ENCODE measurements at regions not wholly inside any gene's neighbourhood (a gene's known extent, or its start where the extent isn't known, plus 50 kb on each side); places are given as distances from the start of the nearest gene placed in this dataset.
A peak's percentile ranks its signal among the peaks of the same experiment; 100 is the strongest.

DNA sequence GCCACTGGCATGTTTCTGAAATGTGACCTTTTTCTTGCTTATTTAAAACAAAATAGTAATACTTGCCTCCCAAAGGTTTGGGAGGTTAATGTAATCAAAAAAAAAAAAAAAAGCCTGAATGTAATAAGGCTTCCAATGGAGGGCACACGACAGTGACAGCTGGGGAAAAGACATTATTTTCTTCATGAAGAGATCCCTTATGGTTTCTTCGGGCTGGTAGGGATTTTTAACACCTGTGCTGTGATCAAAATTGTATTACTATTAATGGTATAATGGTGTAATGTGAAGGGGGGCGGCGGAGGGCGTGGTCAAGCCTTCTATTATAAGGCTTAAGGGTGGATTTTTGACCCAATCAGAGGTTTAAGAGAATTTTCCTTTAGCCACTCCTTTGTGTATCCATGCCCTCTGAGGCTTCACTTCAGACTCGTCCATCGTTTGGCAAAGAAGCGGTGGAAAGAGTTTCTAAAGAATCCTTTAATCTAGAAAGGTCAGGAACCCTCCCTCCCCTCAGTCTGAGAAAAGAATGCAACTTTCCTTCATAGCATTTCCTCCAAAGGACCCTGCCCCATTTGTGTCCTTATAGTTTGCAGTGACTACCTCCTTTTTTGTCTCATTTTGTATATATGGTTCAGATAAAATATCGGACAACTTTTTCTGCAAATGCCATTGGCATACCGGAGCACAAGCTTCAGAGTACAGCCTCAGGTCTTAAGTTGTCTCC, 89.5 kb upstream of the CHD2 start:
- H3K9ac ChIP-seq (ENCODE audit: low read length): peak overlapping the region; percentile 79
- H3K27ac ChIP-seq (ENCODE audit: low read depth, low read length): peak overlapping the region; percentile 98
- H3K4me2 ChIP-seq (ENCODE audit: low read depth, low read length, poor library complexity, severe bottlenecking): peak overlapping the region; percentile 98
- no peaks in the 10 kb centered on the region for H3K9me2 ChIP-seq (replicated peaks; ENCODE audit: insufficient read depth, low read length)
- H3K9me3 ChIP-seq (ENCODE audit: insufficient read depth, low read length): no peaks in the 10 kb centered on the region
- peak overlapping the region; percentile 62 for H2AFZ ChIP-seq (ENCODE audit: low read depth, low read length, severe bottlenecking)
- peak overlapping the region; percentile 59 for H3K4me3 ChIP-seq (ENCODE audit: insufficient read depth, low read length, poor library complexity, severe bottlenecking)
- no peaks in the 10 kb centered on the region for H3K27me3 ChIP-seq (ENCODE audit: low read length)
- H3K36me3 ChIP-seq (ENCODE audit: low read length): no peaks in the 10 kb centered on the region
- TF ChIP-seq, protein P1, sequence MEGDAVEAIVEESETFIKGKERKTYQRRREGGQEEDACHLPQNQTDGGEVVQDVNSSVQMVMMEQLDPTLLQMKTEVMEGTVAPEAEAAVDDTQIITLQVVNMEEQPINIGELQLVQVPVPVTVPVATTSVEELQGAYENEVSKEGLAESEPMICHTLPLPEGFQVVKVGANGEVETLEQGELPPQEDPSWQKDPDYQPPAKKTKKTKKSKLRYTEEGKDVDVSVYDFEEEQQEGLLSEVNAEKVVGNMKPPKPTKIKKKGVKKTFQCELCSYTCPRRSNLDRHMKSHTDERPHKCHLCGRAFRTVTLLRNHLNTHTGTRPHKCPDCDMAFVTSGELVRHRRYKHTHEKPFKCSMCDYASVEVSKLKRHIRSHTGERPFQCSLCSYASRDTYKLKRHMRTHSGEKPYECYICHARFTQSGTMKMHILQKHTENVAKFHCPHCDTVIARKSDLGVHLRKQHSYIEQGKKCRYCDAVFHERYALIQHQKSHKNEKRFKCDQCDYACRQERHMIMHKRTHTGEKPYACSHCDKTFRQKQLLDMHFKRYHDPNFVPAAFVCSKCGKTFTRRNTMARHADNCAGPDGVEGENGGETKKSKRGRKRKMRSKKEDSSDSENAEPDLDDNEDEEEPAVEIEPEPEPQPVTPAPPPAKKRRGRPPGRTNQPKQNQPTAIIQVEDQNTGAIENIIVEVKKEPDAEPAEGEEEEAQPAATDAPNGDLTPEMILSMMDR (IDR thresholded peaks at IDR 0.05; ENCODE audit: insufficient read depth, low read length, poor library complexity, severe bottlenecking): no peak
- no peak for TF ChIP-seq EZH2phosphoT487 (conservative IDR thresholded peaks at IDR 0.05; ENCODE audit: low read length)
- H4K20me1 ChIP-seq (ENCODE audit: low read depth, low read length): no peaks in the 10 kb centered on the region
- peaks cover 40% of the 10 kb centered on the region for H3F3A ChIP-seq (ENCODE audit: insufficient read depth)
- H3K79me2 ChIP-seq (ENCODE audit: insufficient read depth, low read length): no peaks in the 10 kb centered on the region; the same call in 1 of the 2 replicates

DNA sequence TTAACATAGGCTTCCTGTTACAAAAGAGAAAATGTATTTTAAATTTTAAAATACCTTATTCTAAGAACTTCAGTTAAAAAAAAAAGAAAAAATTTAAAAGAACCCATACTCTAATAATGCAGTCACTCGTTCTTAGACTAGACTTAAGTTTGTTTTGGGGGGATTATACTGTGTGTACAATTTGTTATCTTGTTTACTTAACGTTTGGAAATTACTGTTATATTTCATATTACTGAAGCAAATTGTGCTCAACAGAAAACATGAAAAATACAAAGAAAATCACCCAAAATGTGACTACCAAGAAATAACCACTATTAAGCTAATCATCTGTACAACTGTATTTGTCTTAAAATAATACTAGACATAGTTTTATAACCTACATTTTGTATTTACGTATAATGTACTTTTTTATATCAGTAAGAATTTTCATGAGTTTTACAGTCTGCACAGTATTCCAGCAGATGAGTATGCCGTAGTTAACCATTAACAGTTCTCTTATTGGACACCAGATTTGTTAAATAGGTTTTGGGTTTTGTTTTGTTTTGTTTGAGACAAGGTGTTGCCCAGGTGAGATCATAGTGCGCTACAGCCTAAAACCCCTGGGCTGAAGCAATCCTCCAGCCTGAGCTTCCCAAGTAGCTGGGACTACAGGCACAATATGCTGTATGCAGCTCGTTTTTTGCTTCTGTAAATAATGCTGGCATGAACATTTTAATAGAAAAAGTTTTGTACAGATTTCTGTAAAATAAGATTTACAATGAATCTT, 88.8 kb upstream of the CHD2 start:
- Histone ChIP-seq H3K9me3 (ENCODE audit: insufficient read depth, low read length) (no peaks in the 10 kb centered on the region), H3F3A (ENCODE audit: insufficient read depth) (peaks cover 37% of the 10 kb centered on the region), H3K9ac (ENCODE audit: low read length) (peak overlapping the region; percentile 79), H3K27me3 (ENCODE audit: low read length) (no peaks in the 10 kb centered on the region), H3K79me2 (ENCODE audit: insufficient read depth, low read length) (no peaks in the 10 kb centered on the region; the same call in 1 of the 2 replicates), H4K20me1 (ENCODE audit: low read depth, low read length) (no peaks in the 10 kb centered on the region), H3K4me2 (ENCODE audit: low read depth, low read length, poor library complexity, severe bottlenecking) (peak overlapping the region; percentile 98), H3K4me3 (ENCODE audit: insufficient read depth, low read length, poor library complexity, severe bottlenecking) (peak overlapping the region; percentile 59), H3K36me3 (ENCODE audit: low read length) (no peaks in the 10 kb centered on the region), H3K27ac (ENCODE audit: low read depth, low read length) (peak overlapping the region; percentile 98), H2AFZ (ENCODE audit: low read depth, low read length, severe bottlenecking) (peak overlapping the region; percentile 62), H3K9me2 (replicated peaks; ENCODE audit: insufficient read depth, low read length) (no peaks in the 10 kb centered on the region)
- no peak for TF ChIP-seq EZH2phosphoT487 (conservative IDR thresholded peaks at IDR 0.05; ENCODE audit: low read length)
- TF ChIP-seq, protein P1 (IDR thresholded peaks at IDR 0.05; ENCODE audit: insufficient read depth, low read length, poor library complexity, severe bottlenecking): no peak

DNA sequence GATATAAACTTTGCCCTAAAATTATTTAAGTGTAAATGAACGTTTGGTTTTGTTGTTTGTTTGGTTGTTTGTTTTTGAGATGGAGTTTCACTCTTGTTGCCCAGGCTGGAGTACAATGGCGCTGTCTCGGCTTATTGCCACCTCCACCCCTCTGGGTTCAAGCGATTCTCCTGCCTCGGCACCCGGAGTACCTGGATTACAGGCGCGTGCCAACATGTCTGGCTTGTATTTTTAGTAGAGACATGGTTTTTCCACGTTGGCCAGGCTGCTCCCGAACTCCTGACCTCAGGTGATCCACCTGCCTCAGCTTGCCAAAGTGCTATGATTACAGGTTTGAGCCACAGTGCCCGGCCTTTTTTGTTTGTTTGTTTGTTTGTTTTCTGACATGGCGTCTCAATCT, 87.9 kb upstream of the CHD2 start:
- Histone ChIP-seq H4K20me1 (ENCODE audit: low read depth, low read length) (no peaks in the 10 kb centered on the region), H3K27me3 (ENCODE audit: low read length) (no peaks in the 10 kb centered on the region), H3K4me2 (ENCODE audit: low read depth, low read length, poor library complexity, severe bottlenecking) (peak overlapping the region; percentile 98), H3K36me3 (ENCODE audit: low read length) (no peaks in the 10 kb centered on the region), H3K27ac (ENCODE audit: low read depth, low read length) (peak overlapping the region; percentile 98; the same call in 1 of the 2 replicates), H3F3A (ENCODE audit: insufficient read depth) (peaks cover 38% of the 10 kb centered on the region), H2AFZ (ENCODE audit: low read depth, low read length, severe bottlenecking) (no peak overlapping the region), H3K9ac (ENCODE audit: low read length) (no peak overlapping the region), H3K79me2 (ENCODE audit: insufficient read depth, low read length) (no peaks in the 10 kb centered on the region; the same call in 1 of the 2 replicates), H3K4me3 (ENCODE audit: insufficient read depth, low read length, poor library complexity, severe bottlenecking) (no peak overlapping the region), H3K9me2 (replicated peaks; ENCODE audit: insufficient read depth, low read length) (no peaks in the 10 kb centered on the region), H3K9me3 (ENCODE audit: insufficient read depth, low read length) (no peaks in the 10 kb centered on the region)
- TF ChIP-seq EZH2phosphoT487 (conservative IDR thresholded peaks at IDR 0.05; ENCODE audit: low read length): no peak
- TF ChIP-seq, protein P1 (IDR thresholded peaks at IDR 0.05; ENCODE audit: insufficient read depth, low read length, poor library complexity, severe bottlenecking): no peak

Data from SU-DHL-6 (cell line).